ENCODE measurements at regions not wholly inside any gene's neighbourhood (a gene's known extent, or its start where the extent isn't known, plus 50 kb on each side); places are given as distances from the start of the nearest gene placed in this dataset.

DNA sequence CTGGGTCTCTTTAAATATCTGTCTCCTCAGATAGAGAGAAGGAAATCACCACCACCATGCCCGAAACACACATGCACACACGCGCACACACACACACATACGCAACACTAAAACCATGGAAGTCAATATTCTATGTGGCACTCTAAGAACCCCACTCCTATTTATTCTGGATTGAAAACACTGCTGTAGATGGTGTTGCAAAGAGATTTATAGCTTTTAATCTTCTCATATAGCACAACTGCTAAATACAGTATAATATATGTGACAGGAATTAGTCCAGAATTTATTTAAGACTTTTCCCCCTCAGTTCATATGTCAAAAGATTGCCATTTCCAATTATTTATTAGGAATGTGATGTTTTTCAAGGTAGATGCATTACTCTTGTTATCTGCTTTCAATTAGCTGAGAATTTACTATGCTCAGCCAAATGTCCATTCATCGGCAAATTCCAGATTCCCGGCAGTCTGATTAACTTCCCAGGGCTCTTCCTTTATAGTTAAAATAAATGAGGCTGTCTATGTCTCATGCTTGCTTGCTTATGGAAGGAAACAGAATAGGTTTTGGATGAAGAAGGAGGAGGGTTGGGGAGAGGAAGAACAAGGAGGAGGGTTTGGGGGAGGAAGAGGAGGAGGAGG lies 115.4 kb upstream of the NDP start:
- TF ChIP-seq CTCF (conservative IDR thresholded peaks at IDR 0.05; ENCODE audit: low read depth, low read length) (no peak), EZH2 (IDR thresholded peaks at IDR 0.05; ENCODE audit: borderline replicate concordance, low read depth, low read length, poor library complexity, severe bottlenecking) (no peak)
